ENCODE measurements at regions not wholly inside any gene's neighbourhood (a gene's known extent, or its start where the extent isn't known, plus 50 kb on each side); places are given as distances from the start of the nearest gene placed in this dataset.
"Not testable (repeated sequence)": the region's sequence is repeated elsewhere in the genome, so short reads cannot be mapped to it uniquely, and the experiment has no call there.

- TF ChIP-seq, protein P1, sequence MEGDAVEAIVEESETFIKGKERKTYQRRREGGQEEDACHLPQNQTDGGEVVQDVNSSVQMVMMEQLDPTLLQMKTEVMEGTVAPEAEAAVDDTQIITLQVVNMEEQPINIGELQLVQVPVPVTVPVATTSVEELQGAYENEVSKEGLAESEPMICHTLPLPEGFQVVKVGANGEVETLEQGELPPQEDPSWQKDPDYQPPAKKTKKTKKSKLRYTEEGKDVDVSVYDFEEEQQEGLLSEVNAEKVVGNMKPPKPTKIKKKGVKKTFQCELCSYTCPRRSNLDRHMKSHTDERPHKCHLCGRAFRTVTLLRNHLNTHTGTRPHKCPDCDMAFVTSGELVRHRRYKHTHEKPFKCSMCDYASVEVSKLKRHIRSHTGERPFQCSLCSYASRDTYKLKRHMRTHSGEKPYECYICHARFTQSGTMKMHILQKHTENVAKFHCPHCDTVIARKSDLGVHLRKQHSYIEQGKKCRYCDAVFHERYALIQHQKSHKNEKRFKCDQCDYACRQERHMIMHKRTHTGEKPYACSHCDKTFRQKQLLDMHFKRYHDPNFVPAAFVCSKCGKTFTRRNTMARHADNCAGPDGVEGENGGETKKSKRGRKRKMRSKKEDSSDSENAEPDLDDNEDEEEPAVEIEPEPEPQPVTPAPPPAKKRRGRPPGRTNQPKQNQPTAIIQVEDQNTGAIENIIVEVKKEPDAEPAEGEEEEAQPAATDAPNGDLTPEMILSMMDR (IDR thresholded peaks at IDR 0.05; ENCODE audit: low read depth, low read length) = no peak
Measured at GRCh38 chr1:215028954-215029353, 53.6 kb upstream of the KCNK2 start.

GRCh38 chr1:215030581-215030980 is 52.0 kb upstream of the KCNK2 start:
- H3K4me3 ChIP-seq (ENCODE audit: low read depth, low read length) = not testable (repeated sequence)

More at GRCh38 chr1:215028954-215029353, 53.6 kb upstream of the KCNK2 start:
- no peak overlapping the region for H3K4me3 ChIP-seq (ENCODE audit: low read depth, low read length)

- TF ChIP-seq, protein P1 (IDR thresholded peaks at IDR 0.05; ENCODE audit: low read depth, low read length) = no peak
Measured at GRCh38 chr1:215031392-215031791, 51.1 kb upstream of the KCNK2 start.

More at GRCh38 chr1:215031392-215031791, 51.1 kb upstream of the KCNK2 start:
- H3K4me3 ChIP-seq (ENCODE audit: low read depth, low read length) = no peak overlapping the region

Data from WI38 (cell line).